ENCODE measurements at regions not wholly inside any gene's neighbourhood (a gene's known extent, or its start where the extent isn't known, plus 50 kb on each side); places are given as distances from the start of the nearest gene placed in this dataset.
"Not testable (repeated sequence)": the region's sequence is repeated elsewhere in the genome, so short reads cannot be mapped to it uniquely, and the experiment has no call there.

DNA sequence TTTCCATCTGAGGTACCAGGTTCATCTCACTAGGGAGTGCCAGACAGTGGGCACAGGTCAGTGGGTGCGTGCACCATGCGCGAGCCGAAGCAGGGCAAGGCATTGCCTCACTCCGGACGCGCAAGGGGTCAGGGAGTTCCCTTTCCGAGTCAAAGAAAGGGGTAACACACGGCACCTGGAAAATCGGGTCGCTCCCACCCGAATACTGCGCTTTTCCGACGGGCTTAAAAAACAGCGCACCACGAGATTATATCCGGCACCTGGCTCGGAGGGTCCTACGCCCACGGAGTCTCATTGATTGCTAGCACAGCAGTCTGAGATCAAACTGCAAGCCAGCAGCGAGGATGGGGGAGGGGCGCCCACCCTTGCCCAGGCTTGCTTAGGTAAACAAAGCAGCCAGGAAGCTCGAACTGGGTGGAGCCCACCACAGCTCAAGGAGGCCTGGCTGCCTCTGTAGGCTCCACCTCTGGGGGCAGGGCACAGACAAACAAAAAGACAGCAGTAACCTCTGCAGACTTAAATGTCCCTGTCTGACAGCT lies 242.5 kb downstream of the CYLC2 start:
- DNase-seq: not testable (repeated sequence)

DNA sequence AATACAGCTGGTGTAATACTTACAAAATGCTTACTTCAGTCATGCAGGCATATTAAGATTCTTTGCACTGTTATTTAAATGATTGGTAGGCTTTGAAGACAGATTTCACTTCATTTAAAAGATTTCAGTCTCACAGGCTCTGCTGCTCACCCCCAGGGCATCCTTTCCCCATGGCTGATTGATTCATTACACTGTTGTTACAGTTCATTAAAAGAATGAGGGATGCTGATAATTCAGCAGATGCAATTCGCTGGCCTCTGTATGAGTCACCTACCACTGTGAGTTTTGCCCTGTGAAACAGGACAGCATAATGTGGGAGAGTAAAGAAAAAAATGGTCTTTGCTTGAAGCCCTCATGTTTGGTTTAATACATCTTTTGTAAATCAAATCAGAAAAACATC lies 246.9 kb downstream of the CYLC2 start:
- DNase-seq: no peak

DNA sequence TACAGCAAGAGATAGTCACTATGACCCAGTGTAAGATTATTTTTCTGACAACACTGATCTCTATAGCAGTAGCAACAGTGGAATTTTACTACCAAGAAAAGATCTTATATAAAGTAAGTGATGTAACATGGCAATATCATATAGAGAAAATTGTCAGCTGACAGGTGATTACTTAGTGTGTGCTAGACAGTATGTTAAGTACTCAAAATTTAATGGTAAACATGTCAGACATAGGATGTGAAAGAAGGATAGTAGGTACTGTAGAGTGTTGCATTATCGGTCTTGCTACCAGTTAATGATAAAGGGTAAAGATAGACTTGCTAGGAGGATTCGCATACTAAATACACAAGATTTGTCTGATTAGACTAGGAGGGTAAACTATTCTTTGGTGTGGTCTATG lies 247.4 kb downstream of the CYLC2 start:
- DNase-seq: no peak

DNA sequence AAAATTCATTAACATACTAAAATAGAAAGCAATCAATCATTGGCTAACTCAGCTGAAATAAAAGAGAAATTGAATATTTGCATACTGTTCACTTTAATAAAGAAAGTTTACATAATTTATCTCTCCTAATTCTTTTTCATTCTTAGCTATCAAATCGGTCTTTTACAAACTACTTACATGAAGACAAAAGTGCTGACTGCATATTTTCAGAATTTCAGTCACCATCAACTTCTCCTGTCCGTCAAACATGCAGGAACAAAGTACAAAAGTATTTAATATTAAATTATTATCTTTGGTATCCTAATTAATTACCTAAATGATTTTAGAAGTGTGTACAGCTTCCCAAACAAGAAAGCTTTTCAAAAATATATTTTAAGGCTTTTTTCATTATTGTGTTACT lies 248.4 kb downstream of the CYLC2 start:
- DNase-seq: no peak

DNA sequence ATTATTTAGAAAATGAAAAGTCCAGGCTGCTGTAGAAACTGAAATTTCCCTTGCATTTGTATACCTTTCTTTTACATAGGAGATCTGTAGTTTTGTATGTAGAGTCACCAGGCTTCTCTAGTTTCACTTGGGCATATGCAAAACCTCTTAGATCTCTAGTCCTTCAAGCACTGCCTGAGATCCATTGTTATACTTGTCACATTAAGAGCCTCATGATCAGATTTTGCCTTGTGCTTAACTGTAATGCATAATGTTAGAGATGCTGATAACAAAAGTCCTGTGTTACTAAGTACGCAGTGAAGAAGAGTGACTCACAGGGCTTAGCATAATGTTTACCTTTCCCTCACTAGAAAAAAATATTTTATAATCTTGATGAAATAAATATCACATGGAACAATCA lies 250.2 kb downstream of the CYLC2 start:
- DNase-seq: no peak

DNA sequence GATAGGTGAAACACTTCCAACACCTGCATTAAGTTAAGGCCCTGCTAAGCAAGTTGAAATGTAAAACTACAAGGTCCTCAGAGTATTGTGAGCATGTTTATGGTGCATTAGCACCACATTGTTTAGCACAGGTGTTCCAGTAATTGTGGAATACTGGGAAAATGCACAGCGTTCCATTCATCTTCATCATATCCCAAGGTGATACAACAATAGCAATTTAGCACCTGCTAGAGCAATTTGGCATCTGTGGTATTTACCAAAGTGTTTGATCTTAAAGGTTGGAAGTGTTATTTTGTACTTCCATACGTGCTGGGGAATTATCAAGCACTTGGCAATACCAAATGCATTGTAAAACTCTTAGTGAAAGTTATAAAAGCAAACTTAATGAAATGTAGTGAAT lies 266.8 kb downstream of the CYLC2 start:
- DNase-seq: no peak

DNA sequence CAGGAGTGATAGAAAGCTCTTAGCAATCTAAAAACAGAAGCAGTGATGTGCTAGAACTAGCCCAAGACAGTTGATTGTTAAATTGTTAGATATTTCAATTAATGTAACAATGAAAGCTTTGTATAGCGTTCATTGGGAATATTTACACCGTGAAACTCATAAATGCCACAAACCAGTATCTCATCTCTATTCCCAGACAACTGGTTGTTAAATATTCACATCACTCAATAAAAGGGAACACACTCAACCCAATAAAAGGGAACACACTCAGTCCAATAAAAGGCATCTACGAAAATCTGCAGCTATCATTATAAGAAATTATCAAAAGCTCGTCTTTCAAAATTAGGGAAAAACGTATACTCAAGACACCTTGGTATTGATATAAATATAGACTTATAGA lies 270.9 kb downstream of the CYLC2 start:
- no peak for DNase-seq

DNA sequence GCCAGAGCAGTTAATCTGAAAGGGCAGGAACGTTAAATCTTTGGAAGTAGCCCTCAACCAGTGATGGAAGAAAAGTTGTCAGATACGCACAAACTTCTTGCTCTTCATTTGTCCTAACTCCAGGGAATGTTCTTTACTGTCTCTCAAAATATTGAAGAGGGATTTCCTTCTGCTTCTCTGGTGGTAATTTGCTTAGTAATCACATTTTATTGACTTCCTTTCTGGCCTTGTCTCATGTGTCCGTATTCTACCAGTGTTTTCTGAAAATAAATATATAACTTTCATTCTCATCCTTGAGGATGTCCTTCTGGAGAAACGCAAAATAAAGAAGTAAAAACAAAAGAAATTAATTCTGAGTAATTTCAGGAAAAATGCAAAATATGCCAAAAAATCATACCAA lies 282.1 kb downstream of the CYLC2 start:
- DNase-seq: no peak

DNA sequence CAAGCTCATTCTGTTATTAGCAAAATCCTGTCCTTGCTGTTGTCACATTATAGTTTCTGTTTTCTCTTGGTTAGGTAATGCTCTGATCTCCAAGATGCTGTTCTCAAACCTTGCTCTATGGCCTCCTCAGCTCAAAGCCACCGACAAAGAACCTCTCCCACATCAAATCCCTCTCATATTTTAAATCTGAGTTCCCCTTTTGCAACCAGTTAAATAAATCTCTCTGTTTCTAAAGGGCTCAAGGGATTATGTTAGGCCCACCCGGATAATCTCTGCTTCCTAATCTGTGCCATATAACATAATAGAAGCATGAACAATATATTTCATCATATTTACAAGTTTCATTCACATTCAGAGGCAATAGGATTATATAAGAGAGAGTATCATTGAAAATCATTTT lies 286.0 kb downstream of the CYLC2 start:
- DNase-seq: no peak

DNA sequence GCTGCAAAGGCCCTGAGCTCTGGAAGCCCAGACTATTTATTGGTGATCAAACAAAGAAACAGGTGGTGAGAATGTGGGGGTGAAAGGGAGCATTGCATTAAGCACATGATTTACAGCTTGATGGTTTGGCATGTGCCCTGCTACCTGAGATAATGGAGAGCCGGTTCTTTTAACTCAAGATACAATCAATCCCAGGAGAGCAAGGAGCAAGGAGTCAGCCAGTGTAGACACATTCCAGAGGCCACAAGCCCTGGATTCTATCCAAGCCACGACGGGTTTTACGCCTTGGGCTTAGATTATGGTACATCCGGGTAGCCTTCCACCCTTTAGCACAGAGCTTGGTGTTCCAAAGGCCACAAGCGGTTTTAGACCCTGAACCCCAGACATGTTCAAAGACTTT lies 292.2 kb downstream of the CYLC2 start:
- no peak for DNase-seq

DNA sequence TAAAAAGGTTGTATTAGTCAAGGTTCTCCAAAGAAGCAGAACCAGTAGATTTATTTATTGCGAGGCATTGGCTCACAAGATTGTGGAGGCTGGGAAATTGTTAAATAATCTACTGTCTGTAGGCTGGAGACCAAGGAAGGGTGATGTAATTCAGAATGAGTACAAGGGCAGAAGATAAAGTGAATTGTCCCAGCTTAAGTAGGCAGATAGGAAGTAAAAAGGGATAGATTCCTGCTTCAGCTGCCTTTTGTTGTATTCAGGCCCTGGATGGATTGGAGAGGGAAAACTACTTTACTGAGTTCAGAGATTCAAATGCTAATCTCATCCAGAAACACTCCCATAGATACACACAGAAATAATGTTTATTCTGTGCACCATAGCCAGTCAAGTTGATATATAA lies 301.1 kb downstream of the CYLC2 start:
- DNase-seq: no peak

DNA sequence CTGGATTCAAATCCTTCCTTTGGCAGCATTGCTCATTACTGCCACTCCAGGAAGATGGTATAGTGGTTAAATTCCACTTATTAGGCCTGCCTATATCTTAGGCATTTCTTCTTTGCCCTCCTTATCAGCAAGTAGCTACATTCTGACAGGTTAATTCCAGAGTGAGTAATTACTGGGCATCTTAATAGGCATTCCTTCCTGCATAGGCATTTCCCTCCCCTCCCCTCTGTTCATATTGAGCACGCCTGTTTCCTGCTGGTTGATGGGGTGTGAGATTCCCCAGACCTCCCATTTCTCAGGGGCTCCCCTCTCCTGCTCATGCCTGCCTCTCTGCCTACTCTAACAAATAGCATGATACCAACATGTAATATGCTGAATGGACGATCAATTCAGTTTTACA lies 305.9 kb downstream of the CYLC2 start:
- no peak for DNase-seq

DNA sequence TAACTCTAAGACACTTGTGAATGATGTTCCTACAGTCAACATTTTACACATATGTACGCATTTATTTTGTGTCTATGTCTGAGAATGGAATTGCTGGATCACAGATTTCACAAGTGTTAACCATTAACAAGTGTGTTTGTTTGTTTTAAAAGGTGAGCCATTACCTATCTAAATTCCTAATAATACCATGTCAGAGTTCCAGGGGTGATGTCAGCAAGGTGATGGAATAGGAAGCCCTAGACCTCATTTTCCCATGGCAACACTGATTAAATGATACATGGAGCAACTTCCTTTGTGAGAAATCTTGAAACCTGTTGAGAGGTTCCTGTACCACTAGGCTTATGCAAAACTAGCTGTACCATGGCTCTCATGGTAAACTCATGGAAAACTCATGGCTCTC lies 309.7 kb downstream of the CYLC2 start:
- DNase-seq: no peak

DNA sequence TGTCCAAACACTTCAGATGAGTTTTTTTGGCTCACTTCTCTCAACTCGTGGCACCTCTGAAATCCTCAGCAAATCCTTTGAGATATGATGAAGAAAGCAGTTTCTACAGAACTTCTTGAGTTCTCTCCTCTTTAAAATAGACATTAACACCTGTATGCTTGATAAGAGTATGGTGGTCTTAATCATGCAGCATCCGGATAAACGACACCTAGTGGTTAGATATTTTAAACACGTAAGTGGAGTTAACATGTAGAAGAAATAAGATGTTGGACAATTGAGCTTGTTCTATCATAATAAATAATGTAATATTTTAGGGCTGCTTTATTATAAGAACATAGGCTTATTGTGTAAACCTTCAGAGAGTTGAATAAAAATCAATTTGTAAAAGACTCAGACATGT lies 324.8 kb downstream of the CYLC2 start:
- no peak for DNase-seq

DNA sequence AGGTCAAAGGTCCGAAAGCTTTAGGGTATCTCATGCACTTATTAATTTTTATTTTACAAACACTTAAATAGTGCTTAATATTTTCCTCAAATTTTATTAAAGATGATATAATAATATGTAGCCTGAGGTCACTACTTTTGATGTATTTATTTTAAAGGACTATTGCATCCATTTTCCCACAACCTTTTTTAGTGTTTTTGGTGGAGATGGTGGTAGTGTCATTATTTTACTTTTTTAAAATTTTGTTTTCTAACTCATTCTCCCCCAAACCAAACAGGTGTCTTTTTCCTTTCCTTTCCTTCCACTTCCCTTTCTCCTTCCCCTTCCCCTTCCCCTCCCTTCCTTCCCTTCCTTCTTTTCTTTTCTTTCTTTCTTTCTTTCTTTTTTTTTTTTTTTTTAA lies 328.6 kb downstream of the CYLC2 start:
- no peak for DNase-seq

DNA sequence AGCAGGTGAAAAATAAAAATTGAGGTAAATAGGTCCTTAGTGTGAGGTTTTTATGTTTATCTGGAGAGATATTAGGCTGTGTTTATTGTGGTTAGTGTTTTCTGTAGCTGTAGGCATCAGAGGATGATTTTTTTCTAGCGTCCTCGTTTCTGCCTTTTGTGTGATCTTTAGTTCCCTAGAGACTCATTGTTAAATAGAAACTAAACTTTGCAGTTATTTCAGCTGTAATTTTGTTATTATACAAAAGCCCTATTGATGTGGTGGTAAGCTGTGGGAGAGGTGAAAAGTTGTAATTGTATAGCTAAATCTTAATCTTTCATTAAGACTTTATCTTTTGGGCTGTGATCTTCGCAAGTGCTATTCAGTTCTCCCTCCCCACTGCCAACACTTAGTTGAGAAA lies 340.3 kb downstream of the CYLC2 start:
- DNase-seq: no peak

DNA sequence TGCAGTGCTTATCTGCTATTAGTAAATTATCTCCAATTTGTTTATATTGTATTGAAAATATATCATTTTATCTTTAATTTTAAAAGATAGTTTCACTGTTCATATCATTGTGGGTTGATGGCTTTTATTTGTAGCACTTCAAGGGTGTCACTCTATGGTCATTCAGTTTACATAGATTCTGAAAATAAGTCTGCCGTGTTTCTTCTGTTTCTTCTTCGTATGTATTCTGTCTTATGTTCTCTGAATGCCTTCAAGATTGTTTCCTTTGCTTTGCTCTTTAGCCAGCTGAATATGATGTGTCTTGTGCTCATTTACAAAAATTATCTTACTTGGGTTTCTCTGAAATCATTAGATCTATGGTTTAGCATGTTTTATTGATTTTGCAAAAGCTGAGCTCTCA lies 359.9 kb downstream of the CYLC2 start:
- DNase-seq: no peak

DNA sequence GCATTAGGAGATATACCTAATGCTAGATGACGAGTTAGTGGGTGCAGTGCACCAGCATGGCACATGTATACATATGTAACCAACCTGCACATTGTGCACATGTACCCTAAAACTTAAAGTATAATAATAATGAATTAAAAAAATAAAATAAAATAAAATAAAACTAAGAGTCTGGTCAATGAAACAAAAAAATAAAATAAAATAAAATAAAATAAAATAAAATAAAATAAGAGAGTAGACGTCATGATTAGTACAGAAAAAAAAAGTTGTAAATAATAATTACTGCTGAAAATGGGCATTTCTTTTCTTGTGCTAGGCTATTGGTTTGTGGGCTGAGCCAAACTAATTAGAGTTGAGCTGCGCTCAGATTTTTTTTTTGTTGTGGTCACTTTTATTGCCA lies 362.8 kb downstream of the CYLC2 start:
- DNase-seq: not testable (repeated sequence)

DNA sequence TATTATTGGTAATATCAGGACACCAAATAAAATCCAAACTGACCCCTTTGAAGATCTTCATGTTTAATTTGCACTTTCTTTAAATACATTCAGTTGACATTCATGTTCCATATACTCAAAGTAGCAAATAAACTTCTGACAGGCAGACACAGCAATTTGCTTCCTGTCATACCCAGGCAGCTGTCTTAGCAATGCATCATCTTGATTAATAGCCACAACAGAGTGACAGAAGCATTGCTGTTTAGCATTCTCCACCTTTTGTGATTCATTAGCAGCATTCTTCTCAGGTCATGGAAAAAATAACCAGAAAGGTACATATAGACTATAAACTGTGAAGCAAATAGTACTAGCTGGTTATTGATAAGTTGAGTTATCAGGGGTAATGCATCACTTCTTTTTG lies 366.8 kb downstream of the CYLC2 start:
- DNase-seq: no peak

DNA sequence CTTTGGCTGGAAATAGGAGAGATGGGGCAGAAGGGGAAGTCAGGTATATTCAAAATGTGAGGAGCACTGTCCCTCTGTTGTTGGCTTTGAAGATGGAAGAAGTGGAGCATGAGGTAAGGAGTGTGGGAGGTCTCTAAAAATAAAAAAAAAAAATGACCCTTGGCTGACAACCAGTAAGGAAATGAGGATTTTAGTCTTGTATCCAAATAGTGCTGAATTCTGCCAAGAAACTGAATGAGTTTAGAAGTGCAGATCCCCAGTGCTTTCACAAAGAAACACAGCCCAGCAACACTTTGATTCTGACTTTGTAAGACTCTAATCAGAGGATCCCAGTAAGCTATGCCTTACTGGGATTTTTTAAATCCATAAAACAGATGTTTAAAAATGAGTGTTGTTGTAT lies 367.9 kb downstream of the CYLC2 start:
- no peak for DNase-seq

DNA sequence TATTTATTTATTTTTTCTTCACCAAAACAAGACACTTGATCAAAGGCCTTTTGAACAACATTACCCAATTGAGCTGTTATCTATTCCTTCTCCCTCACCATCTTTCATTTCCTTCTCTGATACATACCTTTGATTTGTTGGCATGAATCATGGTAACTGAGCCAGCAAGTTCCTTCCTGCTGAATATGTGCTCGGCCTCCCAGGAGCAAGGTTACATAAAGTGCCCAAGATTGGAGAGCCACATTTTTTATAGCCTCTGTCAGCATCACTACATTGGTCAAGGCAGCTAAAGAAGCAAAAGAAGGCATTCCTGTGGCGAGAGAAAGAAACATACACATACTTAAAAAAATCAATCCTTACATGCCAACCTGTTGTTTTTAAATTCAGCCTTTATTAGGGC lies 369.6 kb downstream of the CYLC2 start:
- no peak for DNase-seq

DNA sequence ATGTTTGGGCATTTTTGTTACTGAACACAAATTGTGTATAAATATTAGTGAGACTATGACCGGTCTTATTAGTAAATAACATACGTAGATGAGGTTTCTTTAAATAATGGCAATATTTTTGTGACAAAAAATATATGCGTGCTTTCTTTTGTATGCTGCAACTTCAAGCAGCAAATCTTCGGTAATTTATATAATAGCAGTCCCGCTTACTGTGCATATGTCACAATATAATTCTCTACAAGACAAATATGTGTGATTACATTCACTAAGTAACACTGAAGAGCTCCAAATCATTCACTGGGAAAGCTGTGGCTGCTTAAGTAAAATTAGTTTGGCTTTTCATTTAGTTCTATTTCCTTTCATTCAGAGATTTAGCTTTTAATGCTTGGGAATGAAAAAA lies 376.0 kb downstream of the CYLC2 start:
- no peak for DNase-seq

DNA sequence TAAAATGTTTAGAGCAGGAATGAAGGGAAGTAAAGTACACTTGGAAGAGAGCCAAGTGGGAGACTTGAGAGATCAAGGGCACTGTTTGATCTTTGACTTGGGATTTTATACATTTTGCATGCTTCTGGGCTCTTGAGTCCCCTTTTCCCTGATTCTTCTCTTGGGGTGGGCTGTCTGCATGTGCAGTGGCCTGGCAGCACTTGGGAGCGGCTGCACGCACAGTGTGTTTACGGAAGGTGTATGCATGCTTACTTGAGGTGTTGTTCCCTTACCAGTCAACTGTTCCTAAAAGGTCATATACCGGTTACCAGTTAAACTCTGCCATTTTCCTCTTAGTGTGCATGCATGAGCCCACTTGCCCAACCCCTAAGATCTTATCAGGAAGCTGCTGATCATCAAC lies 377.7 kb downstream of the CYLC2 start:
- DNase-seq: no peak

DNA sequence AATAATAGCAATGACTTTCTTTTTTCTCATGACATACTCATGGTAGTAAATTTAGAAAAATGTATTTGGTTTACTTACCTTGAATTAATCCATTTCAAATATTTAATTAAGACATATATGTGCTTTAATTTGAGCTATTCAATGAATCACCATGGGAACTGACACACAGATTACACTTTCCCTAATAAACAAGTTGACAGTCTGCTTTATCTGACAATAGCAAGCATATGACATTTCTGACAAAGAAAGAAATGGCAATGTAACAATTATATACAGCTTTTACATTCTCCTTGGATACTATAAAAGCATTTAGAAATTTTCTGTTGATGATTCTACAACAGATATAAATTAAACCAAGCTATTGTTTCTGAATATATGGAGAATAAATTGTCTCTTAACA lies 382.5 kb downstream of the CYLC2 start:
- no peak for DNase-seq
